Gastrocnemius medialis (tissue), 4 donors: ENCODE measurements at regions not wholly inside any gene's neighbourhood (a gene's known extent, or its start where the extent isn't known, plus 50 kb on each side); places are given as distances from the start of the nearest gene placed in this dataset.

Experiments
- CTCF ChIP-seq, 5 experiments: fragments of 450-650 bp in 3 of 5; fragments of 200-600 bp in 2 of 5; sonication (generic) in 2 of 5; IDR thresholded peaks in 4 of 5; conservative IDR thresholded peaks in 1 of 5; 1 replicate in 4 of 5; 2 replicates in 1 of 5; pipeline ENCODE4 v1.5.1; 2016 to 2019; ENCODE audit warnings: antibody characterized with exemption in 5 of 5, mild to moderate bottlenecking in 3 of 5, moderate library complexity in 3 of 5
- POLR2A ChIP-seq, 2 donors: fragments of 450-650 bp; IDR thresholded peaks; one replicate each; pipeline ENCODE4 v1.6.1; 2017; ENCODE audit warnings: antibody characterized with exemption in 2 of 2, mild to moderate bottlenecking in 2 of 2, moderate library complexity in 2 of 2

GRCh38 chr3:130606336-130606735 lies 89.4 kb downstream of the COL6A6 start:
- TF ChIP-seq CTCF (IDR thresholded peaks at IDR 0.05 in 4 of 5, conservative IDR thresholded peaks at IDR 0.05 in 1 of 5) (no peak), POLR2A (IDR thresholded peaks at IDR 0.05) (no peak)
